CD4-positive, alpha-beta T cell treated with Interleukin-17A for 1 hour (primary cell): ENCODE measurements at regions not wholly inside any gene's neighbourhood (a gene's known extent, or its start where the extent isn't known, plus 50 kb on each side); places are given as distances from the start of the nearest gene placed in this dataset.

ENCODE experiments used
- DNase-seq: peaks from one replicate; pipeline ENCODE4 v3.0.0-alpha.2; 2020

GRCh38 chr3:150264561-150265279, 143.4 kb upstream of the TSC22D2 start:
- DNase-seq, result no peak

- DNase-seq, result no peak
Measured at GRCh38 chr3:150261958-150262357, 146.1 kb upstream of the TSC22D2 start.

- no peak for DNase-seq
Measured at GRCh38 chr3:150261418-150261817, 146.7 kb upstream of the TSC22D2 start.

- no peak for DNase-seq
Measured at GRCh38 chr3:150260398-150260710, 147.7 kb upstream of the TSC22D2 start.

- DNase-seq, result no peak
Measured at GRCh38 chr3:150259526-150260397, 148.3 kb upstream of the TSC22D2 start.

- no peak for DNase-seq
Measured at GRCh38 chr3:150256782-150257181, 151.3 kb upstream of the TSC22D2 start.

- DNase-seq, result no peak
Measured at GRCh38 chr3:150256318-150256717, 151.8 kb upstream of the TSC22D2 start.

GRCh38 chr3:150255826-150256225, 152.3 kb upstream of the TSC22D2 start:
- DNase-seq, result no peak

GRCh38 chr3:150255413-150255812, 152.7 kb upstream of the TSC22D2 start:
- DNase-seq, result no peak

- no peak for DNase-seq
Measured at GRCh38 chr3:150254309-150254708, 153.8 kb upstream of the TSC22D2 start.

GRCh38 chr3:150253622-150254021, 154.5 kb upstream of the TSC22D2 start:
- DNase-seq, result no peak

- DNase-seq, result no peak
Measured at GRCh38 chr3:150252462-150252861, 155.6 kb upstream of the TSC22D2 start.

- no peak for DNase-seq
Measured at GRCh38 chr3:150251187-150252062, 156.7 kb upstream of the TSC22D2 start.

GRCh38 chr3:150249779-150250470, 158.2 kb upstream of the TSC22D2 start:
- no peak for DNase-seq

GRCh38 chr3:150248888-150249681, 159.0 kb upstream of the TSC22D2 start:
- DNase-seq, result no peak

- DNase-seq, result no peak
Measured at GRCh38 chr3:150248116-150248887, 159.8 kb upstream of the TSC22D2 start.

GRCh38 chr3:150247441-150247840, 160.7 kb upstream of the TSC22D2 start:
- no peak for DNase-seq

GRCh38 chr3:150243466-150243865, 164.6 kb upstream of the TSC22D2 start:
- DNase-seq, result no peak

- no peak for DNase-seq
Measured at GRCh38 chr3:150242220-150242936, 165.7 kb upstream of the TSC22D2 start.

GRCh38 chr3:150240891-150241290, 167.2 kb upstream of the TSC22D2 start:
- DNase-seq, result no peak
